ENCODE measurements at regions not wholly inside any gene's neighbourhood (a gene's known extent, or its start where the extent isn't known, plus 50 kb on each side); places are given as distances from the start of the nearest gene placed in this dataset.

DNA sequence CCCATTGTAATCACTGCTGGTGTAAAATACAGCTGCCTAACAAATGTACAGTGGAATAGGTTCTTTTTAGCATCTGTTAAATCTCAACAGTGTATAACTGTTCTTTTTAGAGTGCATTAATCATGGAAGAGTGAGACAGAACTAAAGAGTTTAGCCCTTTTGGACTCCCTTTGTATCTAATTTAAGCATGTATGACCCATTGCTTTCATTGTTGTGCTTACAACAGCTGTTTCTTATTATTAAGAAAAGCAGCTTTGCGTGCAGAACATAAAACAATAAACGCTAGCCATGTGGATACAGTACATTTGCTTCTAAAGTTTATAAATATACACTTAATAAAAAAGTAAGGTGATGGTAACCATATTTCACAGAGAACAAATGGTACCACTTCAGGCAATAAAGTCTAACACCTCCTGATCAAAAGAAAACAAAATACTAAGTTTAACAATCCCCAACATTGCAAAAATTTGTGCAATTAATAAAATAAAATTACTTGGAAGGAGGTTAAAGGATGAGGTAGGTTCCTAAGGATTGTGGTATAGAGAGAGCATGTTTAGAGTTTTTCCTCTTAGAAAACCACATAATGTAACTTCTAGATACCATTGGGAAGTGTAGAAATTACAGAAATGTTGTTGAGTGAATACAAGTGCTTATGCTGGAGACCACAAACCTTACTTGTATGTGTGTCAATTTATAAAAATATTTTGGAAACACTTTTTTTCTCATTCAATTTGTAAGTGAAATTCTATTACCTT lies 448.7 kb downstream of the SLC6A15 start:
- no peak for TF ChIP-seq SP1 (IDR thresholded peaks at IDR 0.05)
- TF ChIP-seq, protein P1, sequence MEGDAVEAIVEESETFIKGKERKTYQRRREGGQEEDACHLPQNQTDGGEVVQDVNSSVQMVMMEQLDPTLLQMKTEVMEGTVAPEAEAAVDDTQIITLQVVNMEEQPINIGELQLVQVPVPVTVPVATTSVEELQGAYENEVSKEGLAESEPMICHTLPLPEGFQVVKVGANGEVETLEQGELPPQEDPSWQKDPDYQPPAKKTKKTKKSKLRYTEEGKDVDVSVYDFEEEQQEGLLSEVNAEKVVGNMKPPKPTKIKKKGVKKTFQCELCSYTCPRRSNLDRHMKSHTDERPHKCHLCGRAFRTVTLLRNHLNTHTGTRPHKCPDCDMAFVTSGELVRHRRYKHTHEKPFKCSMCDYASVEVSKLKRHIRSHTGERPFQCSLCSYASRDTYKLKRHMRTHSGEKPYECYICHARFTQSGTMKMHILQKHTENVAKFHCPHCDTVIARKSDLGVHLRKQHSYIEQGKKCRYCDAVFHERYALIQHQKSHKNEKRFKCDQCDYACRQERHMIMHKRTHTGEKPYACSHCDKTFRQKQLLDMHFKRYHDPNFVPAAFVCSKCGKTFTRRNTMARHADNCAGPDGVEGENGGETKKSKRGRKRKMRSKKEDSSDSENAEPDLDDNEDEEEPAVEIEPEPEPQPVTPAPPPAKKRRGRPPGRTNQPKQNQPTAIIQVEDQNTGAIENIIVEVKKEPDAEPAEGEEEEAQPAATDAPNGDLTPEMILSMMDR (IDR thresholded peaks at IDR 0.05; ENCODE audit: low read depth, low read length, missing input control) = no peak
- TF ChIP-seq YY1 (IDR thresholded peaks at IDR 0.05) = no peak
- no peak for TF ChIP-seq RAD21 (IDR thresholded peaks at IDR 0.05)
- no peak for TF ChIP-seq GABPA (IDR thresholded peaks at IDR 0.05 in 1 of 2, conservative IDR thresholded peaks at IDR 0.05 in 1 of 2)
- no peak for TF ChIP-seq TAF1 (conservative IDR thresholded peaks at IDR 0.05)
- TF ChIP-seq HNF4A (conservative IDR thresholded peaks at IDR 0.05) = no peak
- TF ChIP-seq, protein P2, sequence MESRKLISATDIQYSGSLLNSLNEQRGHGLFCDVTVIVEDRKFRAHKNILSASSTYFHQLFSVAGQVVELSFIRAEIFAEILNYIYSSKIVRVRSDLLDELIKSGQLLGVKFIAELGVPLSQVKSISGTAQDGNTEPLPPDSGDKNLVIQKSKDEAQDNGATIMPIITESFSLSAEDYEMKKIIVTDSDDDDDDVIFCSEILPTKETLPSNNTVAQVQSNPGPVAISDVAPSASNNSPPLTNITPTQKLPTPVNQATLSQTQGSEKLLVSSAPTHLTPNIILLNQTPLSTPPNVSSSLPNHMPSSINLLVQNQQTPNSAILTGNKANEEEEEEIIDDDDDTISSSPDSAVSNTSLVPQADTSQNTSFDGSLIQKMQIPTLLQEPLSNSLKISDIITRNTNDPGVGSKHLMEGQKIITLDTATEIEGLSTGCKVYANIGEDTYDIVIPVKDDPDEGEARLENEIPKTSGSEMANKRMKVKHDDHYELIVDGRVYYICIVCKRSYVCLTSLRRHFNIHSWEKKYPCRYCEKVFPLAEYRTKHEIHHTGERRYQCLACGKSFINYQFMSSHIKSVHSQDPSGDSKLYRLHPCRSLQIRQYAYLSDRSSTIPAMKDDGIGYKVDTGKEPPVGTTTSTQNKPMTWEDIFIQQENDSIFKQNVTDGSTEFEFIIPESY (IDR thresholded peaks at IDR 0.05) = no peak
